Stimulated activated CD4-positive, alpha-beta T cell treated with anti-CD3 and anti-CD28 coated beads, Interleukin-4, amount 100 ng/mL, for 24 hours (primary cell): ENCODE measurements at regions not wholly inside any gene's neighbourhood (a gene's known extent, or its start where the extent isn't known, plus 50 kb on each side); places are given as distances from the start of the nearest gene placed in this dataset.

Experiments used
- DNase-seq: peaks from one replicate; pipeline ENCODE4 v3.0.0-alpha.2; 2020

GRCh38 chr3:175916191-175916934 is 1057.2 kb downstream of the NAALADL2 start:
- DNase-seq: no peak

GRCh38 chr3:175914785-175915184 is 1055.7 kb downstream of the NAALADL2 start:
- no peak for DNase-seq

GRCh38 chr3:175913286-175913685 is 1054.2 kb downstream of the NAALADL2 start:
- DNase-seq: no peak

- no peak for DNase-seq
Observed at GRCh38 chr3:175911937-175912336, 1052.8 kb downstream of the NAALADL2 start.

GRCh38 chr3:175902226-175902625 is 1043.1 kb downstream of the NAALADL2 start:
- no peak for DNase-seq

- DNase-seq: no peak
Observed at GRCh38 chr3:175898194-175898593, 1039.1 kb downstream of the NAALADL2 start.

- DNase-seq: no peak
Observed at GRCh38 chr3:175896655-175897054, 1037.5 kb downstream of the NAALADL2 start.

GRCh38 chr3:175895731-175896130 is 1036.6 kb downstream of the NAALADL2 start:
- DNase-seq: no peak

- DNase-seq: no peak
Observed at GRCh38 chr3:175893566-175893965, 1034.4 kb downstream of the NAALADL2 start.

- DNase-seq: no peak
Observed at GRCh38 chr3:175890066-175890465, 1030.9 kb downstream of the NAALADL2 start.

GRCh38 chr3:175885231-175885766 is 1026.2 kb downstream of the NAALADL2 start:
- DNase-seq: no peak

GRCh38 chr3:175879417-175879816 is 1020.3 kb downstream of the NAALADL2 start:
- DNase-seq: no peak

- no peak for DNase-seq
Observed at GRCh38 chr3:175869404-175869803, 1010.3 kb downstream of the NAALADL2 start.

- DNase-seq: no peak
Observed at GRCh38 chr3:175868626-175869025, 1009.5 kb downstream of the NAALADL2 start.

GRCh38 chr3:175865724-175866123 is 1006.6 kb downstream of the NAALADL2 start:
- no peak for DNase-seq

- DNase-seq: no peak
Observed at GRCh38 chr3:175861916-175862315, 1002.8 kb downstream of the NAALADL2 start.
